MM.1S (cell line): ENCODE measurements at regions not wholly inside any gene's neighbourhood (a gene's known extent, or its start where the extent isn't known, plus 50 kb on each side); places are given as distances from the start of the nearest gene placed in this dataset.

Experiments
- DNase-seq: peaks from one replicate; pipeline ENCODE4 v3.0.0-alpha.2; 2015
- H2AFZ ChIP-seq: fragments of 300-600 bp; sonication (generic); 2 replicates; pipeline ENCODE4 v1.6.0; 2016; ENCODE audit warnings: antibody characterized with exemption, low read length
- H3F3A ChIP-seq: fragments of 300-600 bp; sonication (generic); 2 replicates; pipeline ENCODE4 v1.6.1; 2016; ENCODE audit warnings: mild to moderate bottlenecking, antibody characterized with exemption, low read length, moderate library complexity, mixed read lengths; ENCODE audit not compliant: insufficient read depth
- H3K27ac ChIP-seq: fragments of 300-600 bp; sonication (generic); 2 replicates; pipeline ENCODE4 v1.5.1; 2016; ENCODE audit warnings: mild to moderate bottlenecking, low read length
- H3K27me3 ChIP-seq: fragments of 300-600 bp; sonication (generic); replicated peaks from 2 replicates; pipeline ENCODE4 v1.6.0; 2016; ENCODE audit warnings: low read length; ENCODE audit not compliant: insufficient read depth
- H3K36me3 ChIP-seq: fragments of 300-600 bp; sonication (generic); replicated peaks from 2 replicates; pipeline ENCODE4 v1.6.1; 2016; ENCODE audit warnings: mild to moderate bottlenecking, low read length, mixed read lengths; ENCODE audit not compliant: insufficient read depth
- H3K4me1 ChIP-seq: fragments of 300-600 bp; sonication (generic); 2 replicates; pipeline ENCODE4 v1.6.1; 2016; ENCODE audit warnings: low read length, mixed read lengths
- H3K4me2 ChIP-seq: fragments of 300-600 bp; sonication (generic); 2 replicates; pipeline ENCODE4 v1.6.0; 2016; ENCODE audit warnings: low read depth, low read length
- H3K4me3 ChIP-seq: fragments of 300-600 bp; sonication (generic); 2 replicates; pipeline ENCODE4 v1.5.1; 2016; ENCODE audit warnings: low read length, mixed read lengths
- H3K79me2 ChIP-seq: fragments of 300-600 bp; sonication (generic); 2 replicates; pipeline ENCODE4 v1.6.1; 2016; ENCODE audit warnings: mixed run types, low read length, mixed read lengths
- H3K9ac ChIP-seq: fragments of 300-600 bp; sonication (generic); 2 replicates; pipeline ENCODE4 v1.6.1; 2016; ENCODE audit warnings: low read length, mixed read lengths
- H3K9me2 ChIP-seq: fragments of 300-600 bp; sonication (generic); replicated peaks from 2 replicates; pipeline ENCODE4 v1.6.1; 2016; ENCODE audit warnings: mild to moderate bottlenecking, low read length, mixed read lengths; ENCODE audit not compliant: insufficient read depth
- H3K9me3 ChIP-seq: fragments of 300-600 bp; sonication (generic); replicated peaks from 2 replicates; pipeline ENCODE4 v1.6.1; 2016; ENCODE audit warnings: mild to moderate bottlenecking, low read length, mixed read lengths; ENCODE audit not compliant: insufficient read depth
- H4K20me1 ChIP-seq: fragments of 300-600 bp; sonication (generic); 2 replicates; pipeline ENCODE4 v1.6.1; 2016; ENCODE audit warnings: mild to moderate bottlenecking, low read length, moderate library complexity, mixed read lengths; ENCODE audit not compliant: insufficient read depth
- CTCF ChIP-seq: fragments of 300-600 bp; sonication (generic); IDR thresholded peaks from 2 replicates; pipeline ENCODE4 v1.5.1; 2016; ENCODE audit warnings: antibody characterized with exemption, low read length, mixed read lengths
- EZH2 ChIP-seq: fragments of 300-600 bp; sonication (generic); optimal IDR thresholded peaks from 2 replicates; pipeline ENCODE3; 2017; ENCODE audit warnings: low read depth, mild to moderate bottlenecking, antibody characterized with exemption, low read length, mixed read lengths
- EZH2phosphoT487 ChIP-seq: fragments of 300-600 bp; sonication (generic); IDR thresholded peaks from 2 replicates; pipeline ENCODE4 v1.6.1; 2018; ENCODE audit warnings: antibody characterized with exemption, low read length

GRCh38 chr18:53819671-53820070 is 404.8 kb downstream of the MBD2 start:
- no peak for TF ChIP-seq CTCF
- TF ChIP-seq EZH2, result no peak
- no peak for TF ChIP-seq EZH2phosphoT487
- H3K27me3 ChIP-seq, result no peaks in the 10 kb centered on the region
- no peak overlapping the region for H3K4me2 ChIP-seq

GRCh38 chr18:53819174-53819573 is 405.3 kb downstream of the MBD2 start:
- DNase-seq, result no peak
- no peak overlapping the region for H3K4me2 ChIP-seq
- H3K4me3 ChIP-seq, result no peak overlapping the region
- no peaks in the 10 kb centered on the region for H4K20me1 ChIP-seq
- no peak overlapping the region for H3K27ac ChIP-seq
- no peaks in the 10 kb centered on the region for H3K4me1 ChIP-seq
- no peaks in the 10 kb centered on the region for H3K36me3 ChIP-seq
- H3K9me2 ChIP-seq, result no peaks in the 10 kb centered on the region
- H3K79me2 ChIP-seq, result no peaks in the 10 kb centered on the region
- no peak for TF ChIP-seq CTCF
- no peak for TF ChIP-seq EZH2
- TF ChIP-seq EZH2phosphoT487, result no peak
- H3K9me3 ChIP-seq, result no peaks in the 10 kb centered on the region
- H3K27me3 ChIP-seq, result no peaks in the 10 kb centered on the region
- no peak overlapping the region for H3K9ac ChIP-seq
- no peak overlapping the region for H2AFZ ChIP-seq
- no peaks in the 10 kb centered on the region for H3F3A ChIP-seq

More at GRCh38 chr18:53819671-53820070, 404.8 kb downstream of the MBD2 start:
- Histone ChIP-seq H3K9me2 (no peaks in the 10 kb centered on the region), H3F3A (no peaks in the 10 kb centered on the region), H3K27ac (no peak overlapping the region), H4K20me1 (no peaks in the 10 kb centered on the region), H3K79me2 (no peaks in the 10 kb centered on the region), H3K36me3 (no peaks in the 10 kb centered on the region), H3K9me3 (no peaks in the 10 kb centered on the region), H2AFZ (no peak overlapping the region), H3K9ac (no peak overlapping the region), H3K4me1 (no peaks in the 10 kb centered on the region), H3K4me3 (no peak overlapping the region)
- DNase-seq, result no peak

- DNase-seq, result no peak
- no peaks in the 10 kb centered on the region for H3K9me2 ChIP-seq
- no peaks in the 10 kb centered on the region for H3K4me1 ChIP-seq
- H2AFZ ChIP-seq, result no peak overlapping the region
- no peaks in the 10 kb centered on the region for H3K79me2 ChIP-seq
- no peak overlapping the region for H3K9ac ChIP-seq
- H3K4me3 ChIP-seq, result no peak overlapping the region
- no peaks in the 10 kb centered on the region for H3K36me3 ChIP-seq
- H4K20me1 ChIP-seq, result no peaks in the 10 kb centered on the region
- H3K4me2 ChIP-seq, result no peak overlapping the region
- no peaks in the 10 kb centered on the region for H3F3A ChIP-seq
- H3K9me3 ChIP-seq, result no peaks in the 10 kb centered on the region
- TF ChIP-seq CTCF, result no peak
- TF ChIP-seq EZH2, result no peak
- H3K27ac ChIP-seq, result no peak overlapping the region
- H3K27me3 ChIP-seq, result no peaks in the 10 kb centered on the region
Observed at GRCh38 chr18:53817976-53818950, 406.2 kb downstream of the MBD2 start.
